Astrocyte of the spinal cord (primary cell): ENCODE measurements at regions not wholly inside any gene's neighbourhood (a gene's known extent, or its start where the extent isn't known, plus 50 kb on each side); places are given as distances from the start of the nearest gene placed in this dataset.

ENCODE experiments used
- DNase-seq: peaks from one replicate; pipeline ENCODE4 v3.0.0; 2011; ENCODE audit warnings: low read depth, low spot score
- H3K4me3 ChIP-seq: 2 replicates; pipeline ENCODE4 v1.5.1; 2011; ENCODE audit warnings: low read depth, mild to moderate bottlenecking, low read length, moderate library complexity
- in situ Hi-C: cut with HindIII; loops from 2 replicates; pipeline ENCODE4 v1.10.0; 2017; ENCODE audit warnings: low sequenced_read_pairs
- TF ChIP-seq, protein P1 (sequence below): IDR thresholded peaks from 2 replicates; pipeline ENCODE4 v1.5.1; 2012; ENCODE audit warnings: low read depth, mild to moderate bottlenecking, low read length, inconsistent platforms

DNA sequence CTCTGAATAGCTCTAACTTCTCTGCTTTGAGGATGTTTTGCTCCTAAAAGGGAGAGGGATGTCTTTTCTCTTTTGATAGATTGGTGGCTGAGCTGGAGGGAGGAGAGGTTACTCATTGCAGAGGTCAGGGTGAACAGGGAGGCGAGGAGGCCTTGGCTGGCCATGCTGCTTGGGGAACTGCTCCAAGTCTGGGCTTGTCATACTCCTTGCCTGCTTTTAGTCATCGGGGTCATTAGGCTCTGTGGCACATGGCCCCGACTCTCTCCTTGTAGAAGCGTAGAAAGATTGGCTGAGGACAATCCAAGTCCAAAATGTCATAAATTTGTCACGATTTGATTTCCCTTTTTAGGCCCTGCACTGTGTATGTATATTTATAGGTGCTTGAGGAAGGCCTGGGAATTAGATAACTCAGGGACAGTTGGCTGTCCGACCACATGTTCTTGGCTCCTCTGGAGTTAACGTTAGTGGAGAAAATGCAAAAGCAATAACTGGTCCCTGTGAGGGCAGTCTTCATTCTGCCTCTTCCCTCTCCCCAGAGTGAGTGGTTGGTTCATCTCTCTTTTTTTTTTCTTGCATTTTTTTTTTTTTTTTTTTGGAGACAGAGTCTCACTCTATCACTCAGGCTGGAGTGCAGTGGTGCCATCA, 160.1 kb downstream of the SCP2D1 start:
- TF ChIP-seq, protein P1, sequence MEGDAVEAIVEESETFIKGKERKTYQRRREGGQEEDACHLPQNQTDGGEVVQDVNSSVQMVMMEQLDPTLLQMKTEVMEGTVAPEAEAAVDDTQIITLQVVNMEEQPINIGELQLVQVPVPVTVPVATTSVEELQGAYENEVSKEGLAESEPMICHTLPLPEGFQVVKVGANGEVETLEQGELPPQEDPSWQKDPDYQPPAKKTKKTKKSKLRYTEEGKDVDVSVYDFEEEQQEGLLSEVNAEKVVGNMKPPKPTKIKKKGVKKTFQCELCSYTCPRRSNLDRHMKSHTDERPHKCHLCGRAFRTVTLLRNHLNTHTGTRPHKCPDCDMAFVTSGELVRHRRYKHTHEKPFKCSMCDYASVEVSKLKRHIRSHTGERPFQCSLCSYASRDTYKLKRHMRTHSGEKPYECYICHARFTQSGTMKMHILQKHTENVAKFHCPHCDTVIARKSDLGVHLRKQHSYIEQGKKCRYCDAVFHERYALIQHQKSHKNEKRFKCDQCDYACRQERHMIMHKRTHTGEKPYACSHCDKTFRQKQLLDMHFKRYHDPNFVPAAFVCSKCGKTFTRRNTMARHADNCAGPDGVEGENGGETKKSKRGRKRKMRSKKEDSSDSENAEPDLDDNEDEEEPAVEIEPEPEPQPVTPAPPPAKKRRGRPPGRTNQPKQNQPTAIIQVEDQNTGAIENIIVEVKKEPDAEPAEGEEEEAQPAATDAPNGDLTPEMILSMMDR, result no peak
- H3K4me3 ChIP-seq, result no peak overlapping the region
- in situ Hi-C loops, result no loop called here
- DNase-seq, result no peak

DNA sequence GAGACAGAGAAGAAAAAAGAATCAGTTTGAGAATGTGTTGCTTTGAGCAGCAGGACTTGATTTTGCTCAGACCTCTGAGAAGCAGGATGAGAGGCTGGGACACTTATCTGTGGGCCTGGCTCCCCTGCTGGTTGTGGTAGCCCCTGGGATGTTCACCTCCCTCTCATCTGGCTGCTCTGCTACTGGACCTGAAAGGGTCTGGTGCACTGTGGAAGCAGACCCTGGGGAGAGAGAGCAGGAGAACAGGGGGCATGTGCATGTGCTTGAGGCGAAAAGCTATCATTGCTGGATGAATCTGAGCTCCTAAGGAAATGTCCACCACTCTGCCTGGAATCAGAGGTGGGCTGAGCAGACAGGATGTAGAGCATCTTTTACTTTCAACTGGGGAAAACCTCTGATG, 161.1 kb downstream of the SCP2D1 start:
- TF ChIP-seq, protein P1, result no peak
- no peak overlapping the region for H3K4me3 ChIP-seq
- no peak for DNase-seq
- in situ Hi-C loops, result no loop called here

DNA sequence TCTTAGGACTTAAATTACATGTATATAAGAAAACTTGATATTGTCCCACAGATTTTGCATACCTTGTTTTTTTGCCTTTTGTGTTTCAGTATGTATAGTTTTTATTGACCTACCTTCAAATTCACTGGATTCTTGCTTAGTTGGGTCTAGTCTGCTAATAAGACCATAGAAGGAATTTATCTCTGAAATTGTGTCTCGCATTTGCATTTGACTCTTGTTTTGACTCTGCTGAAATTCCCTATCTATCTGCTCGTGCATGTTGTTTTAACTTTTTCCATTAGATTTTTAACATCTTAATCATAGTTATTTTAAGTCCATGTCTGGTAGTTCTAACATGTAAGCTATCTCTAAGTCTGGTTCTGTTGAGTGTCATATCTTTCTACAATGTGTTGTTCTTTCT, 163.9 kb downstream of the SCP2D1 start:
- no peak overlapping the region for H3K4me3 ChIP-seq
- in situ Hi-C loops, result no loop called here
- TF ChIP-seq, protein P1, result no peak
- no peak for DNase-seq

DNA sequence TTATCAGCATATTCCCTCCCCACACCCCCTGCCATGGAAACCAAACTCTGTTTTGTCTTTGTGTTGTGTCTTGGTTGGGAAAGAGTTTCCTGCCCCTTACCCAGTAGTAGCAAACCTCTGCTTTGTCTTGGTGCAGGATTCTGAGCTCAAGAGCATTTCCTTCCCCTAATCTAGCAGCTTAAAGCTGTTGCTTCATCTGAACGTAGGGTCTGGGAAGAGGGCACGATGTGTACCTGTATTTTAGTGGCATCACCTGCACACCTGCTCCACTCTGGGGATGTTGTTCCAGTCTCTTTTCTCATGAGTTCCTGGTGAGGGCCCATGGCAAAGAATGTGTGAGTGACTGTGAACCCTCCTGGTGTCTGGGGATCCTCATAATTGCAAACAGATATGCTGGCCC, 164.7 kb downstream of the SCP2D1 start:
- DNase-seq, result no peak
- TF ChIP-seq, protein P1, result no peak
- in situ Hi-C loops, result no loop called here
- H3K4me3 ChIP-seq, result no peak overlapping the region

DNA sequence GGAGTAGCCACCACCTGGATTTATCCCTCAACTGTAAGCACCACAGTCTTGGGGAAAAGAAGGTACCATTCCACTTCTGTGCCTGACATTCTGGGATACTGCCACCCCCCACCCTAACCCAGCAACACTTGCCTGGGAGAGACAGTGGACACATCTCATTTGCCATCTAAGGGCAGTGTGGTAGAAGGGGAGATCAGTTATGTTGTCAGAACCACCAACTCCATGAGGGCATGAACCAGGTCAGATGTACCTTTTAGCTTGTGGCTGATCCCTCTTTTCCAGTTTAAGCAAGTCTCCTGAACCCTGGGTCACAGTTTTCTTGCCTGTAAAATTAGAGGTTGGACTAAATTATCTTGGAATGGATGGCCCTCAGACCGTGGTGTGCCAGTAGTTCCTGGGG, 165.5 kb downstream of the SCP2D1 start:
- in situ Hi-C loops, result no loop called here
- H3K4me3 ChIP-seq, result no peak overlapping the region
- TF ChIP-seq, protein P1, result no peak

DNA sequence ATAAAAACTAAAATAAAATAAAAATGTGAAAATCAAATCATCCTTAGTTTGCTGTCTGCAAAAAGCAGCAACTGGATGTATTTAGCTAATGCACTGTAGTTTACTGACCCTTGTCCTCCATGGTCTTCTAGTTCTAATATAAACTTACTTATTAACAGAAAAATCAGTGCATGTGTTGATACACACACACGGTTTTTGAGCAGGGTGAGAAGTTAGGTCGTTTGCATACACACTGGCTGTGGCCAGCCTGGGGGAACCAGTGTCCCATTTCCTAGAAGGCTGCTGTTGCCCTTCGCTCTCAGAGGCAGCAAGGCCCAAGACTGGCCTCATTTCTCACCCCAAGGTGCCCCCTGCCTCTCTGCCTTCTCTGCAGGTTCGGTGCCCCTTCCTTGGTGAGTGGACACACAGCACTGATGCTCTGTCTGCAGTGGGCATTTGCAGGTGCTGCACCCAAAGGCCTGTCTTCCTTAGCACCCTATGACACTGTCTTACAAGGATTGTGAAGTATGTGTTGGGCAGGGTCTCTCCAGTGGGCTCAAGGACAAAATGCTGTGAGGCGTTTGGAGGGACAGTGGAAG, 168.5 kb downstream of the SCP2D1 start:
- no peak for DNase-seq
- TF ChIP-seq, protein P1, result no peak
- H3K4me3 ChIP-seq, result no peak overlapping the region
- in situ Hi-C loops, result no loop called here

More for the DNA sequence above, 165.5 kb downstream of the SCP2D1 start:
- DNase-seq, result no peak
